K562 (cell line): ENCODE measurements at regions not wholly inside any gene's neighbourhood (a gene's known extent, or its start where the extent isn't known, plus 50 kb on each side); places are given as distances from the start of the nearest gene placed in this dataset.

Source experiments
- ATAC-seq: fragments of 200-7000 bp; cut with Tn5 transposase; 3 replicates; pipeline ENCODE4 v1.9.1; 2020; ENCODE audit warnings: moderate library complexity
- BruUV-seq: library from RNA; stranded (reverse); fragments of 400-500 nt; replicated peaks from 2 replicates; lab custom pipeline; 2021; lab: Mats Ljungman, UMichigan
- CTCF ChIA-PET: fragments of 300-600 bp; formaldehyde crosslinking; extraction: SDS; loops from one replicate; lab custom pipeline; 2021; ENCODE audit warnings: low intra/inter-chr PET ratio; lab: Yijun Ruan, JAX
- POLR2A ChIA-PET: fragments of 300-600, 350-650 bp; sonication (Branson Sonifier 250); formaldehyde crosslinking; extraction: SDS; loops from one replicate; lab custom pipeline; 2021; ENCODE audit warnings: antibody characterized with exemption, inconsistent platforms; lab: Yijun Ruan, JAX
- DNase-seq, 4 experiments: peaks; one replicate each; pipeline versions ENCODE4 v3.0.0 to v3.0.0-alpha.2; 2011 to 2018; ENCODE audit warnings: low spot score in 3 of 4, mixed read lengths in 3 of 4; ENCODE audit errors: extremely low read depth in 1 of 4
- FAIRE-seq: peaks from 2 replicates; lab custom pipeline; 2011; peaks lifted over from hg19 to GRCh38; lab: Jason Lieb, UNC
- H2AFZ ChIP-seq: 2 replicates; pipeline ENCODE4 v1.6.0; 2011; ENCODE audit warnings: low read depth, low read length, control low read depth, inconsistent platforms
- H3K27ac ChIP-seq: fragments of 200-600 bp; 3 replicates; pipeline ENCODE4 v1.8.0; 2011; ENCODE audit warnings: low read depth, mild to moderate bottlenecking, control low read depth, inconsistent platforms, low read length, moderate library complexity, mixed read lengths; ENCODE audit errors: extremely low read depth
- H3K27me3 ChIP-seq, 2 experiments: fragments of 300-600 bp in 1 of 2; 2 replicates in 1 of 2; 3 replicates in 1 of 2; pipeline versions ENCODE4 v1.6.0 to v1.8.0; 2011; ENCODE audit warnings: inconsistent platforms in 2 of 2, low read length in 2 of 2, mild to moderate bottlenecking in 1 of 2, mixed read lengths in 1 of 2, moderate library complexity in 1 of 2; ENCODE audit not compliant: control insufficient read depth in 2 of 2, insufficient read depth in 2 of 2
- H3K36me3 ChIP-seq: fragments of 300-600 bp; 3 replicates; pipeline ENCODE4 v1.8.0; 2011; ENCODE audit warnings: mild to moderate bottlenecking, low read length, inconsistent platforms; ENCODE audit not compliant: control insufficient read depth, insufficient read depth
- H3K4me1 ChIP-seq, 2 experiments: fragments of 200-600 bp in 1 of 2; replicated peaks in 1 of 2; 2 replicates in 1 of 2; 3 replicates in 1 of 2; pipeline versions ENCODE4 v1.5.1 to v1.8.0; 2011; ENCODE audit warnings: inconsistent platforms in 2 of 2, low read length in 2 of 2, mild to moderate bottlenecking in 1 of 2, mixed read lengths in 1 of 2, moderate library complexity in 1 of 2; ENCODE audit not compliant: control insufficient read depth in 2 of 2, insufficient read depth in 2 of 2
- H3K4me2 ChIP-seq: 2 replicates; pipeline ENCODE4 v1.6.1; 2011; ENCODE audit warnings: low read length, control low read depth, inconsistent platforms, mixed read lengths; ENCODE audit not compliant: insufficient read depth
- H3K4me3 ChIP-seq: fragments of 200-600 bp; sonication (generic), shearing (Covaris generic); 2 replicates; pipeline ENCODE4 v1.5.1; 2016; ENCODE audit warnings: control low read depth, inconsistent platforms
- H3K79me2 ChIP-seq: fragments of 200-600 bp; 3 replicates; pipeline ENCODE4 v1.8.0; 2011; ENCODE audit warnings: low read length, inconsistent platforms; ENCODE audit not compliant: control insufficient read depth, insufficient read depth
- H3K9ac ChIP-seq, 2 experiments: 2 replicates each; pipeline versions ENCODE4 v1.6.0 to v1.6.1; 2011; ENCODE audit warnings: low read depth in 2 of 2, low read length in 2 of 2, control low read depth in 1 of 2, inconsistent platforms in 1 of 2, mild to moderate bottlenecking in 1 of 2, mixed read lengths in 1 of 2; ENCODE audit not compliant: insufficient read depth in 1 of 2
- H3K9me1 ChIP-seq: one replicate; pipeline ENCODE4 v1.6.0; 2011; ENCODE audit warnings: inconsistent platforms, mild to moderate bottlenecking, low read length, moderate library complexity; ENCODE audit not compliant: control insufficient read depth, insufficient read depth
- H3K9me3 ChIP-seq: replicated peaks from 2 replicates; pipeline ENCODE4 v1.5.1; 2011; ENCODE audit warnings: low read depth, low read length, inconsistent platforms; ENCODE audit not compliant: control insufficient read depth, insufficient read depth
- H4K20me1 ChIP-seq: replicated peaks from 2 replicates; pipeline ENCODE4 v1.6.1; 2011; ENCODE audit warnings: low read length, inconsistent platforms, mixed read lengths; ENCODE audit not compliant: control insufficient read depth, insufficient read depth
- ATF7 ChIP-seq: fragments of 450-650 bp; IDR thresholded peaks from 2 replicates; pipeline ENCODE4 v1.7.1; 2014; ENCODE audit warnings: mild to moderate bottlenecking, moderate library complexity
- CBFA2T2 ChIP-seq: fragments of 450-650 bp; conservative IDR thresholded peaks from 2 replicates; pipeline ENCODE4 v1.6.1; 2017; ENCODE audit warnings: mild to moderate bottlenecking
- CBX2 ChIP-seq: fragments of 200-600 bp; sonication (generic); IDR thresholded peaks from one replicate; pipeline ENCODE4 v1.6.1; 2012; ENCODE audit warnings: mild to moderate bottlenecking, low read length, inconsistent platforms; ENCODE audit not compliant: insufficient read depth, poor library complexity, severe bottlenecking
- CSDE1 ChIP-seq, 2 experiments: fragments of 450-650 bp; IDR thresholded peaks; 2 replicates each; pipeline ENCODE4 v1.6.1; 2016; ENCODE audit warnings: mild to moderate bottlenecking in 1 of 2
- FOXM1 ChIP-seq, 2 experiments: fragments of 450-650 bp in 1 of 2; sonication (generic) in 1 of 2; formaldehyde crosslinking in 1 of 2; IDR thresholded peaks; 2 replicates each; pipeline versions ENCODE4 v1.6.1 to v1.9.0; 2017 to 2022; ENCODE audit warnings: low read depth in 2 of 2, mild to moderate bottlenecking in 2 of 2, missing genetic modification reagents in 1 of 2, moderate library complexity in 1 of 2
- GMEB1 ChIP-seq: fragments of 250-450 bp; sonication (Bioruptor Pico); IDR thresholded peaks from 2 replicates; pipeline ENCODE4 v1.4.0; 2020; ENCODE audit warnings: mild to moderate bottlenecking
- GTF2A2 ChIP-seq: IDR thresholded peaks from 2 replicates; pipeline ENCODE4 v1.6.1; 2016; ENCODE audit warnings: mild to moderate bottlenecking, missing genetic modification characterization, missing compliant biosample characterization
- KLF1 ChIP-seq: fragments of 450-650 bp; IDR thresholded peaks from 2 replicates; pipeline ENCODE4 v1.6.1; 2016; ENCODE audit warnings: missing genetic modification characterization, missing compliant biosample characterization
- MITF ChIP-seq: IDR thresholded peaks from 2 replicates; pipeline ENCODE4 v1.6.1; 2014; ENCODE audit warnings: antibody characterized with exemption
- NFE2 ChIP-seq: IDR thresholded peaks from 2 replicates; pipeline ENCODE4 v1.6.1; 2014; ENCODE audit warnings: antibody characterized with exemption, low read depth
- NR2C2 ChIP-seq, 2 experiments: fragments of 200-800 bp in 1 of 2; sonication (Bioruptor generic) in 1 of 2; sonication (generic) in 1 of 2; formaldehyde crosslinking in 1 of 2; IDR thresholded peaks; 2 replicates each; pipeline versions ENCODE4 v1.6.1 to v1.8.0; 2016 to 2022; ENCODE audit warnings: mild to moderate bottlenecking in 1 of 2, missing compliant biosample characterization in 1 of 2, missing genetic modification characterization in 1 of 2, missing genetic modification reagents in 1 of 2
- POLR2B ChIP-seq: fragments of 450-650 bp; IDR thresholded peaks from 2 replicates; pipeline ENCODE4 v1.6.1; 2018; ENCODE audit warnings: low read depth; ENCODE audit not compliant: partially characterized antibody
- SAFB ChIP-seq: fragments of 200-400 bp; formaldehyde crosslinking; IDR thresholded peaks from 2 replicates; pipeline ENCODE4 v1.6.1; 2017; ENCODE audit warnings: low read depth, low read length, borderline replicate concordance
- THAP12 ChIP-seq: fragments of 250-450 bp; sonication (Bioruptor Pico); IDR thresholded peaks from 2 replicates; pipeline ENCODE4 v1.9.0; 2021; ENCODE audit warnings: mild to moderate bottlenecking, inconsistent platforms
- ZBTB17 ChIP-seq: fragments of 450-650 bp; formaldehyde crosslinking; IDR thresholded peaks from 2 replicates; pipeline ENCODE4 v1.4.0; 2020; ENCODE audit warnings: mild to moderate bottlenecking
- ZBTB9 ChIP-seq: fragments of 450-650 bp; formaldehyde crosslinking; IDR thresholded peaks from 2 replicates; pipeline ENCODE4 v1.4.0; 2020; ENCODE audit warnings: mild to moderate bottlenecking, moderate library complexity
- ZNF445 ChIP-seq: fragments of 250-450 bp; sonication (Bioruptor Pico); IDR thresholded peaks from 2 replicates; pipeline ENCODE4 v1.4.0; 2020; ENCODE audit warnings: low read depth, mild to moderate bottlenecking, moderate library complexity
- ZNF766 ChIP-seq: fragments of 200-800 bp; sonication (Bioruptor generic); conservative IDR thresholded peaks from 2 replicates; pipeline ENCODE4 v1.6.1; 2016; ENCODE audit warnings: missing genetic modification characterization, missing compliant biosample characterization
- WGBS: fragments of 100-300 bp; shearing (Covaris generic); methylation state at CpG from one replicate; pipeline ENCODE4 v1.1.6; 2016; ENCODE audit warnings: low coverage, mixed read lengths; ENCODE audit not compliant: insufficient coverage; ENCODE audit errors: missing lambda C conversion rate; 5-methylcytosine and 5-hydroxymethylcytosine counted together
- in situ Hi-C: fragments of 300-500 bp; cut with MboI; formaldehyde crosslinking; loops from 4 replicates; pipeline ENCODE4 v1.15.0; 2018; ENCODE audit warnings: inconsistent platforms, mixed read lengths
- intact Hi-C: fragments of 100-400 bp; cut with micrococcal nuclease; formaldehyde crosslinking; loops from 2 replicates; pipeline ENCODE4 v1.14.2; 2022

- Histone ChIP-seq H3K4me1 (no peaks in the 10 kb centered on the region), H3K9ac (no peak overlapping the region), H3K4me3 (no peak overlapping the region), H3K9me1 (no peaks in the 10 kb centered on the region), H3K27me3 (no peaks in the 10 kb centered on the region), H3K9me3 (no peaks in the 10 kb centered on the region), H3K36me3 (no peaks in the 10 kb centered on the region), H4K20me1 (no peaks in the 10 kb centered on the region)
- no TSS peak for BruUV-seq
- DNase-seq, result no peak
- ATAC-seq, result no peak
- TF ChIP-seq ZBTB17 (CRISPR knock-in tag) (no peak), GTF2A2 (tag) (no peak), NFE2 (no peak), MITF (no peak), THAP12 (CRISPR knock-in tag) (no peak), GMEB1 (CRISPR knock-in tag) (no peak), ATF7 (no peak), ZBTB9 (CRISPR knock-in tag) (no peak), SAFB (no peak), CSDE1 (IDR thresholded peaks at IDR 0.05) (no peak), ZNF766 (CRISPR knock-in tag) (no peak), FOXM1 (IDR thresholded peaks at IDR 0.05; ENCODE audit: low read depth) (no peak), FOXM1 (CRISPR knock-in tag; IDR thresholded peaks at IDR 0.05; ENCODE audit: low read depth) (no peak), POLR2B (no peak), NR2C2 (CRISPR knock-in tag; IDR thresholded peaks at IDR 0.05) (no peak), NR2C2 (tag; IDR thresholded peaks at IDR 0.05) (no peak), KLF1 (tag) (no peak), CBFA2T2 (no peak), ZNF445 (CRISPR knock-in tag) (no peak), CBX2 (no peak)
- TF ChIP-seq, all 486 proteins: peak for 0
- no peak overlapping the region for H3K27ac ChIP-seq
- ChIA-PET CTCF (no interaction called here), POLR2A (no interaction called here)
- intact Hi-C loops, result no loop called here
- no peak overlapping the region for H2AFZ ChIP-seq
- no peaks in the 10 kb centered on the region for H3K79me2 ChIP-seq
- in situ Hi-C loops, result no loop called here
- H3K4me2 ChIP-seq, result no peak overlapping the region
- WGBS, result 0% methylated on average over 1 of the region's 1 CpG
- FAIRE-seq, result no peak
Observed at GRCh38 chr5:16283791-16284190, 104.2 kb upstream of the MARCHF11 start.
